Sciatic nerve (tissue), 2 donors: ENCODE measurements at regions not wholly inside any gene's neighbourhood (a gene's known extent, or its start where the extent isn't known, plus 50 kb on each side); places are given as distances from the start of the nearest gene placed in this dataset.

Source experiments
- ATAC-seq: fragments of 200-7000 bp; cut with Tn5 transposase; one replicate; pipeline ENCODE4 v1.9.1; 2020; ENCODE audit warnings: mild to moderate bottlenecking, moderate library complexity
- DNase-seq: peaks from one replicate; pipeline ENCODE4 v3.0.0-alpha.2; 2020; ENCODE audit warnings: low spot score
- intact Hi-C: fragments of 100-400 bp; cut with DNase I; formaldehyde crosslinking; loops from one replicate; pipeline ENCODE4 v1.14.2; 2022
- donor health status: DM: no; HTN: no; CAD: no.
- donor health status: DM: no; HTN: no; CAD: no.

GRCh38 chr2:188824125-188824524 lies 150.0 kb upstream of the COL3A1 start:
- ATAC-seq (no peak), DNase-seq (no peak)
- intact Hi-C loops, result no loop called here

DNA sequence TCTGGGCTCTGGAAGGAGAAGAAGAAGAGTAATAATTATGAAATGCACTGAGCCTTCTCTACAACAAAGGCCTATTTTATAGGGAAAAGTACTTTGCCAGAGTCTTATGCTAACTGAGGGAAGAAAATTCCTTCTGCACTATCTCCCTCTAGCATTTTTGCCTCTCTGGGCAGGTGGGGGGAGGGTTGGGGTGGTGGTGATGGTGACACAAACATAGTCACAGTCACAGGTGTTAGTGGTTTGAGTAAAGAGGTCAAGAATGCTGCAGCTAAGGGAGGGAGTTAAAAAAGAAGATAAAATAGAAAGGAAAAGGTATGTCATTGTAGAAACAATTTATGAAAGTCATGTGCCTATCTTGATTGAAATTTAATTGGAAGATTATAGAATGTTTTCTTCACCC lies 140.8 kb upstream of the COL3A1 start:
- DNase-seq (no peak), ATAC-seq (no peak)
- intact Hi-C loops, result no loop called here

GRCh38 chr2:188833799-188834198 lies 140.4 kb upstream of the COL3A1 start:
- ATAC-seq, result no peak
- intact Hi-C loops, result no loop called here
- DNase-seq, result no peak

DNA sequence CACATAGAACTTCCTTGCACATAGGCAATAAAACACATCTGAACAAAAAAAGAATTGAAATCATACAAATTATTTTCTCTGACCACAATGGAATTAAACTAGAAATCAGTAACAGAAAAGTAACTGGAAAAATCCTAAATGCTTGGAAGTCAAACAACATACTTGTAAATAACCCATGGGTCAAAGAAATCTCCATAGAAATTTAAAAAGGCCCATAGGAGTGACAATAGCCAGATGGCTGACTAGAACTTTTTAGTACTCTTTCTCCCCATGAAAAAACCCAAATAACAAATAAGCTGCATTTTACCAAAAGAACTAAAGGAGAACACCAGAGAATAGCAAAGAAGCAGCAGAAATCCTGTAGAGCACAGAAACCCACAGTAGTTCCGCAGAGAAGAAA lies 139.2 kb upstream of the COL3A1 start:
- intact Hi-C loops, result no loop called here
- no peak for ATAC-seq
- DNase-seq, result no peak

DNA sequence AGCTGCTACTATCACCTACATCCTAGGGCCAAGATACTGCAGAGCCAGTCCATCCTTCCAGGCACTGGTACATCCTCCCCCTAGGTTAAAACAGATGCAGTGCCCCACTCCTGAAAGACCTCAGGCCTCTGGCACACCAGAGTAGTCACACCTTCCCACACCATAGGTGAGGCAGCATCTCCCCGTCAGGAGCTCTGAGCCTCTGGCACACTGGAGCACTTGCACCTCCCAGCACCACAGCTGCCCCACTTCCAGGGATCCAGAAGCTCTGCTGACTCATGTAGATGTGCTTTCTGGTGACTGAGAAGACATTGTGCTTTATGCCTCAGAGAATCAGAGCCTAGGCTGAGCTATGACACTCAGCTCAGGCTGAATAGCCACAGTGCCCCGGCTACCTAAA lies 138.4 kb upstream of the COL3A1 start:
- no peak for ATAC-seq

GRCh38 chr2:188845692-188846091 lies 128.5 kb upstream of the COL3A1 start:
- DNase-seq (no peak), ATAC-seq (no peak)
- intact Hi-C loops, result no loop called here

More for the DNA sequence above, 138.4 kb upstream of the COL3A1 start:
- no peak for DNase-seq
- intact Hi-C loops, result no loop called here

DNA sequence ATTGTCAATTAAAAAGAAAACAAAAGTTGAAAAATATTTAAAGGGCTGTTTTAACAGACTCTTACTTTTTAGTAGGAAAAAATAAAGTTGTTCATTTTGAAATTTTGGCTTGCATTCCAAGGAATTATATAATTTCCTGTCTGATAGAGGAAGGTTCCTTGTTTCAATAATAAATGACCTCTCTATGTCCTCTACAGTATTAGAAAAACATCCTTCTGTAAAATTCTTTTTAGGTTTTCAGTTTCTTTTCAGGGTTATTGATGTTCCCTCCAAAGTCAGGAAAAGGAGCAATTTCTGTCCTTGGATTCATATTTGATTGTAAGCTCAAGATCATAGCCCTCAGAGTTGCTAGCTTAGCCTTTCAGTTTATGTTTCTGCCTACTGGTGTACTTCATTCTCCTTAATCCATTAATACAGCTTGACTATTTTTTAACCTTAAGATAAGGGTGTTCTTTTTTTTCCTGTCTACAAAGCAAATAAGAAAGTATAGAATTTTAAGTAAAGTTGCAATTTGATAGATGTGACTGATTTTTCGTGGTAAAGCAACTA lies 125.2 kb upstream of the COL3A1 start:
- ATAC-seq (no peak), DNase-seq (no peak)

GRCh38 chr2:188850786-188851185 lies 123.4 kb upstream of the COL3A1 start:
- ATAC-seq (no peak), DNase-seq (no peak)
- intact Hi-C loops, result no loop called here

More for the DNA sequence above, 125.2 kb upstream of the COL3A1 start:
- intact Hi-C loops, result no loop called here

DNA sequence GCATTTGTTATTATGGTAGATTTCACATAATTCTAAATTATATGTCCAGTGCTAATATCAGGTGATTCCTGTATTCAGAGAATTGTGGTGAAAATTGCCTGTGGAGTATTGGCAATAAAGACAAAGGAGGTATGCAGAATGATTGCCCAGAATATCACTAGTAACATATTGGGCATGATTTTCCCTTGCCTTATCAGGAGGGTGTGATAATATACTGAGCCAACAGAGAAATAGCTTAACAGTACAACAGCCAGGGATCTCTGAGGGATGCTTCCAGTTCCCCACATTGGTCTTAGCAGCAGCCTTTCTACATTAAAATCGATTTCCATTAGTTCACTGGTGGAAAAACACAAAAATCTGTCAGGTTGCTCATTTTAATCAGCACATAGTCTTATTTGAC lies 122.9 kb upstream of the COL3A1 start:
- no peak for DNase-seq
- intact Hi-C loops, result no loop called here
- ATAC-seq, result no peak

DNA sequence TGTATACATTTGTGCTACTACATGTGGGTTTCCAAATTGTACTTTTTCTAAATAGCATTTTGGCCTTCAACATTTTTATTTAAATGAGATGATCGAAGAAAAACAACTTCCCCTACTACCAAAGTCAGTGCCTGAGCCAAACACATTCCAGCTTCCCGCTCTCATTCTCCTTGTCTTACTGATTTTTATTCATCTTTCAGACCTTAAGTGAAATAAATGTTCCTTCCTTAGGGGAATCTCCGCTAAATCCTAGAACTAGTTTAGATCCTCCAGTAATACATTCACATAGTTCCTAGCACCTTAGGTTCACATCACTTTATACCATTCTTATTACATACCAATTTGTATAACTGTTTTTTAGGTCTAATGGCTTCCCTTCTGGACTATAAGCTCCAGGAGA lies 122.3 kb upstream of the COL3A1 start:
- ATAC-seq (no peak), DNase-seq (no peak)
- intact Hi-C loops, result no loop called here

DNA sequence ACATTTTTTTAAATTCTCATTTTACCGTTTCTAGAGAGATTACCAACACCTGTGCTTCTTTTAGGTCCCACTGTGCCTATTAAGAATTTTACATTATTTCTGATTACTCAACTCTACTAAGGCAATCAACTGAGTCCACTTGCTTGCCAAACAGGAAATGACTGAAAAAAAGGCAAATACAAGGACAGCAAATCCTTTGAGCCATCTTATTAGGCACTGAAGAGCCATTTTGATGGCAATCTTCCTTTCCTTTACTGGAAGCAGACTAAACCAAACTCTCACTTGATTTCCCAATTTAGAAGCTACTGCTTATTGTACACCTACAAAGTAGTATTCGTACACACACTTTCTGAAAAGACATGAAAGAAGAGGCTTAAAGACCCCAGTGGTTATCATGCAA lies 121.4 kb upstream of the COL3A1 start:
- no peak for DNase-seq
- intact Hi-C loops, result no loop called here
- peak; percentile 66 for ATAC-seq

DNA sequence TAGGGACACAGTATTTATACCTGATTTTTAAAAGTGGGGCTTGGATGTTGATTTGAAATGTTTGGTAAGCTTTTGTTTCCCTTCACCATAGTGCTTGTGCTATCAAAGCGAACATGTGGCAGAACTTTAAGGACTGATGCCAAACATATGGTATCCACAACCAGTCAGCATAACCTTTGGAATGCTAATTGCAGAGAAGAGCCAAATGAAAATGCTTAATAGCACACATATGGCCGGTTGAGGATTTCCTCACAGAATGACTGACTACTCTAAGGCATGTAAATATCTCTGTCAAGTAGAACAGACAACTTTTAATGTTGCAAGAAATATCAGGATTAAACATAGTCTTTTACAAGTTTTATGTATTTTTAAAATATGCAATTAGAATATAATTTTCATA lies 120.9 kb upstream of the COL3A1 start:
- intact Hi-C loops, result no loop called here
- no peak for DNase-seq

GRCh38 chr2:188865681-188866080 lies 108.5 kb upstream of the COL3A1 start:
- intact Hi-C loops, result no loop called here
- DNase-seq, result no peak
- ATAC-seq, result no peak

More for the DNA sequence above, 120.9 kb upstream of the COL3A1 start:
- ATAC-seq, result peak; percentile 29

DNA sequence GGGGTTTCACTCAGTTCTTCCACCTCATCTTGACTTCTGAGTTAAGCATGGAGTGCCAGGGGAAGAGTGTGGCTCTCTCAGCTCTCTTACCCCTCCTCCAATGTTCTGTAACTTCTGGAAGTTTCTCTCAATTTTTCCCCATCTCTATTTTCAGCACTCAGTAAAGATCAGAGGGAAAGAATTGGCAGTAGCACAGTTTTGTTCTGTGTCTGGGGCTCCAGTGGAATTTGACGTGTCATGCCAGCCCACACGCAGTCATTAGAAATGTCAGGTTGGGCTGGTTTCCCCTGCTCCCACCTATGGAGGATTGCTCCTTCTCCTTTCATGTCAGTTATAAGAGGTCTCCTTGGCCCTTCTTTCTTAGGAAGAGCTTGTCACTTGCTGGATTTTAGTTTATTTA lies 104.6 kb upstream of the COL3A1 start:
- intact Hi-C loops, result no loop called here
- DNase-seq (no peak), ATAC-seq (peak; percentile 50)

DNA sequence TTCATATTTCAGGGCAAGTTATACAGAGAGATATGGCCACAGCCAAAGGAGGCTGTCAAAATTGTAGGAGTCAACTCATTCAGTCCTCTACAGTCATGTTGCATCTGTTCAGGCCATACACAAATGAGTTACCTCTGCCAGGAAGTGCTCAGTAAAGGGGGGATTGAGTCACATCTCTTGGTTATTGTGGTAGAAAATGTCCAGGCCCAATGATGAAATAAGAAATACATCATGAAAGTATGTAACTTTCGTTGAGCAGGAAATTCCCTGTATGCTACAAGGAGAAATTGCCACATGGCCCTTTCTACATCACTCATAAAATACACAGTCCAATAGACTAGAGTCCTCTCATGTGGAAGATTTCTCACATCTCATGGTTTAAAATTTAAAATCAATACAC lies 103.9 kb upstream of the COL3A1 start:
- DNase-seq, result no peak
- no peak for ATAC-seq
- intact Hi-C loops, result no loop called here

- ATAC-seq, result no peak
- DNase-seq, result no peak
- intact Hi-C loops, result no loop called here
Observed at GRCh38 chr2:188875104-188875503, 99.1 kb upstream of the COL3A1 start.

DNA sequence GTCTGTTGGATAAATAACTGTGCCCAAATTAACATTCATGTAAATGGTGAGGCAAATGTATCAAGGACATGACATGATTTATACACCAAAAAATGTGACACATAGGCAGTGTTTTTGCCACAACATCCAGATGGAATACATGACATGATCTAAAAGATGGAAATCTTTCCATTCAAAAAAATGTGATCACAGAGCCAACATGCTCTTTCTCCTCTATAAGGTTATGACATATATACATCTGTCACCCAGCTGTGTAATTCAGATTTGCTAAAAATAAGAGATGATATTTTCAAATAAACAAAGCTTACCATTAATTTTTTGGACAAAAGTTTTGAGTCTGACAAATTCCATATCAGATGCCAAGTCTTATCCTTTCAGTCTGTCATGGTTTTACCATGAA lies 95.5 kb upstream of the COL3A1 start:
- intact Hi-C loops, result no loop called here
- DNase-seq, result no peak
- ATAC-seq, result no peak

GRCh38 chr2:188880740-188881139 lies 93.4 kb upstream of the COL3A1 start:
- no peak for DNase-seq
- ATAC-seq, result no peak
- intact Hi-C loops, result no loop called here

DNA sequence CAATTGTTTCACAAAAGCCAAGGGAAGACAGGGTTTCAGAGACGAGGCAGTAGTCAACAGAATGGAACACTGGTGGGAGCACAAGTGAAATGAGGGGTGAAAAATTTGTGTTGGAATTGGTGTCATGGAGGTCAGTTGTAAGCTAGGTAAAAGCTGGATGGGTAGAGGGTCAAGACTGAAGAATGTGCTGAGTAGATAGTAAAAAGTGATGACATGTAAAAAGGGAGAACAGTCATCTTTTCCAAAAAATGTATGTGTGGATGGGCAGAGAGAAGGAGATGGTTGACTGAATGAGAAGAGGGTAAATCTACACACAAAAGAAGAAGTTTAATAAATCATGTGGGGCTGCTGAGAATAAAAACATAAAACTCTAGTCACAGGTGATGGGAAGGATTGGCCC lies 92.7 kb upstream of the COL3A1 start:
- ATAC-seq (no peak), DNase-seq (no peak)
- intact Hi-C loops, result no loop called here

- intact Hi-C loops, result no loop called here
- DNase-seq, result no peak
- ATAC-seq, result no peak
Observed at GRCh38 chr2:188884046-188884445, 90.1 kb upstream of the COL3A1 start.

DNA sequence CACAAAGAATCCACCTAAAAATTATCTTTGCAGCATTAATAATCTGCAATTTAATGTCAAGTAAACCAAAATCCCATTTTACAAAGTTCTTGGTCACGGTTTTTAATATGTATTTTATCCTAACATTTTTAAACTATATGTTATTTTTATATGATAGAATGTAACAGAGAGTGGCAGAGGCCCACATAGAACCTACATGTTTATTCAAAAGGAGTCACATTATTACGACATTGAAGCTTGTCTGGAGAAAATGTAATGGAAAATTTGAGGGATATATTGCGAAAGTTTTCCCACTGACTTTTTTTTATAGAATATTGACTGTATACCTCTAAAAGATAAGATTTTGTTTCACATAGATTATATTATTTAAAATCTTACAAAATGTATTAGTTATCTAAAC lies 89.7 kb upstream of the COL3A1 start:
- intact Hi-C loops, result no loop called here
- DNase-seq, result no peak
- ATAC-seq, result no peak

DNA sequence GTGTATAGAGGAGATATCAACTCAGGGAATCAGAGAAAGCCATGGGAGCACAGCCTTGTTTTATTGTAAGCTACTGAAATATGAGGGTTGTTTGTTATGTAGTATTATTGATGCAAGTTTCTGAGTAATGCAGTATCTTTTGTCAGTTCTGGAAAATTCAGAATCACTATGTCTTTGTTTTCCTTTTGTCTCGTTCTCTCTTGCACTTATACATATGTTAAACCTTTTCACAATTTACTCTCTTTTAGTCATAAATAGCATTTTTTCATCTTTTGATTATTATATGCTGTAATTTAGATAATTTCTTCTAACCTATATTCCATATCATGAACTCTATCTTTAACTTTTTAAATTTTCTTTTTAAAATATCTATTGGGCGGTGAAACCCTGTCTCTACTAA lies 85.0 kb upstream of the COL3A1 start:
- ATAC-seq, result no peak

More for the DNA sequence above, 85.0 kb upstream of the COL3A1 start:
- intact Hi-C loops, result no loop called here
- no peak for DNase-seq
